Ishikawa (cell line): ENCODE measurements at regions not wholly inside any gene's neighbourhood (a gene's known extent, or its start where the extent isn't known, plus 50 kb on each side); places are given as distances from the start of the nearest gene placed in this dataset.

Experiments
- FOXM1 ChIP-seq: IDR thresholded peaks from 2 replicates; pipeline ENCODE4 v1.6.1; 2012; ENCODE audit warnings: low read depth, borderline replicate concordance
- REST ChIP-seq: IDR thresholded peaks from 2 replicates; pipeline ENCODE4 v1.6.1; 2012; ENCODE audit warnings: low read depth, mild to moderate bottlenecking

- TF ChIP-seq REST, result no peak
- TF ChIP-seq FOXM1, result no peak
These were observed 119.4 kb downstream of the RFPL4B start for GRCh38 chr6:112466373-112467151.
